Endodermal cell (in vitro differentiated cells): ENCODE measurements at regions not wholly inside any gene's neighbourhood (a gene's known extent, or its start where the extent isn't known, plus 50 kb on each side); places are given as distances from the start of the nearest gene placed in this dataset.

ENCODE experiments used
- DNase-seq: peaks from one replicate; pipeline ENCODE4 v3.0.0-alpha.2; 2017
- H3K27ac ChIP-seq: 2 replicates; pipeline ENCODE4 v1.5.1; 2013; ENCODE audit warnings: mild to moderate bottlenecking, low read depth, low read length, moderate library complexity
- H3K27me3 ChIP-seq: 2 replicates; pipeline ENCODE4 v1.6.1; 2013; ENCODE audit warnings: mild to moderate bottlenecking, low read length, moderate library complexity; ENCODE audit not compliant: insufficient read depth, control insufficient read depth, poor library complexity, severe bottlenecking
- H3K36me3 ChIP-seq: 2 replicates; pipeline ENCODE4 v1.7.0; 2013; ENCODE audit warnings: mild to moderate bottlenecking, low read length, moderate library complexity; ENCODE audit not compliant: control insufficient read depth, insufficient read depth
- H3K4me1 ChIP-seq: one replicate; pipeline ENCODE4 v1.7.0; 2013; ENCODE audit warnings: low read length; ENCODE audit not compliant: control insufficient read depth, insufficient read depth
- H3K4me3 ChIP-seq: 2 replicates; pipeline ENCODE4 v1.5.1; 2013; ENCODE audit warnings: mild to moderate bottlenecking, low read length, moderate library complexity
- H3K9ac ChIP-seq: 2 replicates; pipeline ENCODE4 v1.6.1; 2013; ENCODE audit warnings: mild to moderate bottlenecking, low read length, moderate library complexity; ENCODE audit not compliant: poor library complexity, severe bottlenecking; ENCODE audit errors: extremely low read depth
- H3K9me3 ChIP-seq: 2 replicates; pipeline ENCODE4 v1.6.1; 2013; ENCODE audit warnings: mild to moderate bottlenecking, low read length, moderate library complexity; ENCODE audit not compliant: control insufficient read depth
- H3K27ac Mint-ChIP-seq: 2 replicates; pipeline ENCODE4 v1.8.0; 2020; ENCODE audit warnings: mixed read lengths
- H3K27me3 Mint-ChIP-seq: 2 replicates; pipeline ENCODE4 v1.8.0; 2021; ENCODE audit warnings: mild to moderate bottlenecking, mixed read lengths; ENCODE audit not compliant: insufficient read depth
- H3K36me3 Mint-ChIP-seq: 2 replicates; pipeline ENCODE4 v1.8.0; 2020; ENCODE audit warnings: low read depth, mixed read lengths
- H3K4me1 Mint-ChIP-seq: 2 replicates; pipeline ENCODE4 v1.8.0; 2020; ENCODE audit warnings: mixed read lengths
- H3K4me3 Mint-ChIP-seq: 2 replicates; pipeline ENCODE4 v1.8.0; 2020; ENCODE audit warnings: mild to moderate bottlenecking, moderate library complexity, mixed read lengths
- H3K9me3 Mint-ChIP-seq: 2 replicates; pipeline ENCODE4 v1.8.0; 2020; ENCODE audit warnings: mild to moderate bottlenecking, mixed read lengths
- CTCF ChIP-seq: fragments of 200-600 bp; sonication (generic); conservative IDR thresholded peaks from 2 replicates; pipeline ENCODE4 v1.5.0; 2021; ENCODE audit warnings: antibody characterized with exemption, mild to moderate bottlenecking
- WGBS, 2 experiments: methylation state at CpG; one replicate each; pipeline versions ENCODE4 v1.1.5 to v1.1.7; 2013; ENCODE audit warnings: missing lambda C conversion rate in 2 of 2, mixed read lengths in 1 of 2; ENCODE audit not compliant: insufficient coverage in 1 of 2, insufficient read length in 1 of 2; 5-methylcytosine and 5-hydroxymethylcytosine counted together

GRCh38 chr14:28141662-28142061 lies 624.9 kb upstream of the FOXG1 start:
- Histone ChIP-seq H3K27ac (no peak overlapping the region), H3K9me3 (peaks cover under 1% of the 10 kb centered on the region), H3K27me3 (no peaks in the 10 kb centered on the region), H3K36me3 (no peaks in the 10 kb centered on the region), H3K9ac (no peak overlapping the region), H3K4me3 (no peak overlapping the region), H3K4me1 (peaks cover 5% of the 10 kb centered on the region)
- no peak for DNase-seq
- Mint-ChIP-seq H3K36me3 (peaks cover 3% of the 10 kb centered on the region), H3K9me3 (no peaks in the 10 kb centered on the region), H3K4me1 (peaks cover 29% of the 10 kb centered on the region), H3K27me3 (peaks cover 4% of the 10 kb centered on the region), H3K27ac (no peak overlapping the region), H3K4me3 (no peak overlapping the region)
- WGBS, 2 experiments: 86 to 100% methylated on average over 2 of the region's 2 CpGs
- TF ChIP-seq CTCF: no peak

- H3K9ac ChIP-seq: no peak overlapping the region
- 21 to 60% methylated on average over 1 to 3 of the region's 3 CpGs for WGBS, 2 experiments
Observed at GRCh38 chr14:28142400-28143015, 624.1 kb upstream of the FOXG1 start.

GRCh38 chr14:28143316-28143715 lies 623.3 kb upstream of the FOXG1 start:
- Mint-ChIP-seq H3K4me1 (peaks cover 27% of the 10 kb centered on the region), H3K36me3 (no peaks in the 10 kb centered on the region), H3K4me3 (no peak overlapping the region), H3K27me3 (peaks cover 4% of the 10 kb centered on the region), H3K9me3 (peaks cover 9% of the 10 kb centered on the region), H3K27ac (no peak overlapping the region)
- 54 to 70% methylated on average over 3 of the region's 3 CpGs for WGBS, 2 experiments
- DNase-seq: no peak
- Histone ChIP-seq H3K4me1 (peaks cover 5% of the 10 kb centered on the region), H3K27me3 (no peaks in the 10 kb centered on the region), H3K9me3 (peaks cover 12% of the 10 kb centered on the region), H3K9ac (no peak overlapping the region), H3K27ac (peak overlapping the region; percentile 77), H3K36me3 (no peaks in the 10 kb centered on the region), H3K4me3 (no peak overlapping the region)
- no peak for TF ChIP-seq CTCF

More at GRCh38 chr14:28142400-28143015, 624.1 kb upstream of the FOXG1 start:
- H3K27me3 ChIP-seq: no peaks in the 10 kb centered on the region
- H3K36me3 Mint-ChIP-seq: no peaks in the 10 kb centered on the region
- H3K4me3 ChIP-seq: no peak overlapping the region
- H3K27me3 Mint-ChIP-seq: peaks cover 4% of the 10 kb centered on the region
- peaks cover 5% of the 10 kb centered on the region for H3K4me1 ChIP-seq
- no peak for DNase-seq
- H3K36me3 ChIP-seq: no peaks in the 10 kb centered on the region
- peak; percentile 86 for TF ChIP-seq CTCF
- H3K27ac Mint-ChIP-seq: no peak overlapping the region
- no peak overlapping the region for H3K27ac ChIP-seq
- peaks cover 29% of the 10 kb centered on the region for H3K4me1 Mint-ChIP-seq
- no peak overlapping the region for H3K4me3 Mint-ChIP-seq
- peaks cover 6% of the 10 kb centered on the region for H3K9me3 Mint-ChIP-seq
- H3K9me3 ChIP-seq: peaks cover 9% of the 10 kb centered on the region
